H1 (cell line): ENCODE measurements at regions not wholly inside any gene's neighbourhood (a gene's known extent, or its start where the extent isn't known, plus 50 kb on each side); places are given as distances from the start of the nearest gene placed in this dataset.
A peak's percentile ranks its signal among the peaks of the same experiment; 100 is the strongest.

Experiments used
- CTCF ChIA-PET: fragments of 300-600 bp; sonication (Branson Sonifier 250); formaldehyde crosslinking; loops from one replicate; lab custom pipeline; 2021; ENCODE audit not compliant: partially characterized antibody; lab: Charles Lee
- POLR2A ChIA-PET: fragments of 300-600 bp; sonication (Branson Sonifier 250); formaldehyde crosslinking; loops from one replicate; lab custom pipeline; 2021; ENCODE audit warnings: inconsistent platforms; ENCODE audit not compliant: partially characterized antibody; lab: Charles Lee
- DNase-seq, 2 experiments: peaks; one replicate each; pipeline versions ENCODE4 v3.0.0 to v3.0.0-alpha.2; 2010 to 2022; ENCODE audit warnings: low spot score in 2 of 2, low read depth in 1 of 2, mixed read lengths in 1 of 2
- FAIRE-seq: peaks from 2 replicates; lab custom pipeline; 2011; peaks lifted over from hg19 to GRCh38; lab: Jason Lieb, UNC
- H2AFZ ChIP-seq: 2 replicates; pipeline ENCODE4 v1.8.1; 2012; ENCODE audit warnings: low read length, inconsistent platforms
- H2AK5ac ChIP-seq: 2 replicates; pipeline ENCODE4 v1.6.1; 2013; ENCODE audit warnings: low read depth, low read length
- H2BK120ac ChIP-seq: replicated peaks from 2 replicates; pipeline ENCODE3; 2013; ENCODE audit warnings: low read depth, low read length, inconsistent platforms
- H2BK12ac ChIP-seq: 2 replicates; pipeline ENCODE4 v1.6.1; 2013; ENCODE audit warnings: low read depth, low read length
- H2BK15ac ChIP-seq: 2 replicates; pipeline ENCODE4 v1.6.1; 2013; ENCODE audit warnings: low read length
- H2BK20ac ChIP-seq: 2 replicates; pipeline ENCODE4 v1.6.1; 2013; ENCODE audit warnings: low read length
- H2BK5ac ChIP-seq: 2 replicates; pipeline ENCODE4 v1.6.1; 2013; ENCODE audit warnings: low read depth, low read length
- H3K14ac ChIP-seq: 2 replicates; pipeline ENCODE4 v1.6.1; 2013; ENCODE audit warnings: inconsistent platforms; ENCODE audit not compliant: insufficient read length
- H3K18ac ChIP-seq: 2 replicates; pipeline ENCODE4 v1.6.1; 2013; ENCODE audit warnings: low read length; ENCODE audit errors: extremely low read depth
- H3K23ac ChIP-seq: 2 replicates; pipeline ENCODE4 v1.6.1; 2013; ENCODE audit warnings: inconsistent platforms; ENCODE audit not compliant: insufficient read length
- H3K23me2 ChIP-seq: 2 replicates; pipeline ENCODE4 v1.6.1; 2013; ENCODE audit warnings: low read depth, low read length
- H3K27ac ChIP-seq: 2 replicates; pipeline ENCODE4 v1.6.1; 2011; ENCODE audit warnings: low read depth, low read length, inconsistent platforms
- H3K27me3 ChIP-seq, 4 experiments: replicated peaks in 1 of 4; 1 replicate in 1 of 4; 2 replicates in 3 of 4; pipeline versions ENCODE4 v1.6.1 to v1.8.1; 2011 to 2013; ENCODE audit warnings: low read length in 3 of 4, mild to moderate bottlenecking in 3 of 4, inconsistent platforms in 2 of 4, mixed read lengths in 2 of 4, moderate library complexity in 1 of 4; ENCODE audit not compliant: control insufficient read depth in 3 of 4, insufficient read depth in 3 of 4; ENCODE audit errors: extremely low read depth in 1 of 4
- H3K36me3 ChIP-seq, 4 experiments: 2 replicates each; pipeline versions ENCODE4 v1.6.1 to v1.8.1; 2011 to 2013; ENCODE audit warnings: mild to moderate bottlenecking in 4 of 4, low read length in 3 of 4, moderate library complexity in 2 of 4, control low read depth in 1 of 4, inconsistent platforms in 1 of 4; ENCODE audit not compliant: insufficient read depth in 4 of 4, control insufficient read depth in 2 of 4
- H3K4ac ChIP-seq: replicated peaks from 2 replicates; pipeline ENCODE3; 2013; ENCODE audit warnings: low read length, low read depth, mixed read lengths, inconsistent platforms; ENCODE audit not compliant: insufficient read length
- H3K4me1 ChIP-seq, 4 experiments: replicated peaks in 1 of 4; 1 replicate in 1 of 4; 2 replicates in 3 of 4; pipeline versions ENCODE4 v1.6.1 to v1.8.1; 2011 to 2013; ENCODE audit warnings: low read length in 3 of 4, inconsistent platforms in 2 of 4, mixed read lengths in 1 of 4; ENCODE audit not compliant: insufficient read depth in 4 of 4, control insufficient read depth in 3 of 4
- H3K4me2 ChIP-seq, 2 experiments: 2 replicates each; pipeline versions ENCODE4 v1.6.1 to v1.8.1; 2011 to 2013; ENCODE audit warnings: low read depth in 2 of 2, low read length in 2 of 2, control low read depth in 1 of 2, inconsistent platforms in 1 of 2, mild to moderate bottlenecking in 1 of 2; ENCODE audit not compliant: insufficient read depth in 1 of 2
- H3K4me3 ChIP-seq, 4 experiments: fragments of 200-600, 300-600 bp in 1 of 4; sonication (generic), shearing (Covaris generic), sonication (Bioruptor Twin) in 1 of 4; 2 replicates each; pipeline versions ENCODE4 v1.5.1 to v1.8.1; 2011 to 2016; ENCODE audit warnings: low read length in 4 of 4, low read depth in 3 of 4, control low read depth in 2 of 4, inconsistent platforms in 2 of 4, mild to moderate bottlenecking in 2 of 4, mixed read lengths in 1 of 4, moderate library complexity in 1 of 4; ENCODE audit not compliant: insufficient read depth in 2 of 4; ENCODE audit errors: extremely low read depth in 1 of 4
- H3K56ac ChIP-seq: replicated peaks from 2 replicates; pipeline ENCODE3; 2013; ENCODE audit warnings: low read depth, mild to moderate bottlenecking, mixed read lengths, low read length, inconsistent platforms; ENCODE audit not compliant: insufficient read length
- H3K79me1 ChIP-seq: 2 replicates; pipeline ENCODE4 v1.6.1; 2013; ENCODE audit warnings: low read depth, low read length, control low read depth
- H3K79me2 ChIP-seq, 2 experiments: 2 replicates each; pipeline versions ENCODE4 v1.6.1 to v1.8.1; 2012 to 2013; ENCODE audit warnings: low read length in 2 of 2, mild to moderate bottlenecking in 2 of 2, inconsistent platforms in 1 of 2; ENCODE audit not compliant: insufficient read depth in 2 of 2, control insufficient read depth in 1 of 2
- H3K9ac ChIP-seq, 4 experiments: replicated peaks in 1 of 4; 1 replicate in 1 of 4; 2 replicates in 3 of 4; pipeline versions ENCODE4 v1.6.1 to v1.8.1; 2011 to 2013; ENCODE audit warnings: low read depth in 3 of 4, low read length in 3 of 4, control low read depth in 2 of 4, mild to moderate bottlenecking in 2 of 4, moderate library complexity in 2 of 4, inconsistent platforms in 1 of 4; ENCODE audit errors: extremely low read depth in 1 of 4
- H3K9me3 ChIP-seq, 2 experiments: 2 replicates each; pipeline versions ENCODE4 v1.6.1 to v1.8.1; 2012 to 2013; ENCODE audit warnings: mild to moderate bottlenecking in 2 of 2, moderate library complexity in 2 of 2, control low read depth in 1 of 2, inconsistent platforms in 1 of 2, low read depth in 1 of 2, low read length in 1 of 2, mixed read lengths in 1 of 2; ENCODE audit not compliant: insufficient read depth in 2 of 2
- H4K20me1 ChIP-seq, 2 experiments: replicated peaks in 1 of 2; 2 replicates each; pipeline versions ENCODE3 to v1.8.1; 2011 to 2013; ENCODE audit warnings: inconsistent platforms in 2 of 2, low read length in 2 of 2, mild to moderate bottlenecking in 1 of 2; ENCODE audit not compliant: insufficient read depth in 2 of 2, control insufficient read depth in 1 of 2
- H4K5ac ChIP-seq: 2 replicates; pipeline ENCODE4 v1.6.1; 2013; ENCODE audit warnings: low read length, low read depth, mixed read lengths, inconsistent platforms; ENCODE audit not compliant: insufficient read length
- H4K8ac ChIP-seq: 2 replicates; pipeline ENCODE4 v1.8.0; 2013; ENCODE audit warnings: mild to moderate bottlenecking, moderate library complexity, low read length, inconsistent platforms; ENCODE audit not compliant: insufficient read depth; ENCODE audit errors: extremely low read depth
- H4K91ac ChIP-seq: replicated peaks from 2 replicates; pipeline ENCODE3; 2013; ENCODE audit warnings: low read length, mixed read lengths, inconsistent platforms; ENCODE audit not compliant: insufficient read length
- ASH2L ChIP-seq: fragments of 200-600, 300-600 bp; sonication (generic); IDR thresholded peaks from one replicate; pipeline ENCODE4 v1.7.1; 2017; ENCODE audit warnings: low read length
- BACH1 ChIP-seq: IDR thresholded peaks from 2 replicates; pipeline ENCODE4 v1.6.1; 2012; ENCODE audit warnings: low read length, improper control_type of control experiment
- NRF1 ChIP-seq: IDR thresholded peaks from 2 replicates; pipeline ENCODE4 v1.6.1; 2011; ENCODE audit warnings: mild to moderate bottlenecking, low read depth, low read length, improper control_type of control experiment
- RAD21 ChIP-seq, 2 experiments: IDR thresholded peaks in 1 of 2; conservative IDR thresholded peaks in 1 of 2; 2 replicates each; pipeline ENCODE4 v1.6.1; 2011; ENCODE audit warnings: low read depth in 2 of 2, low read length in 2 of 2, improper control_type of control experiment in 1 of 2, inconsistent platforms in 1 of 2, mild to moderate bottlenecking in 1 of 2, moderate library complexity in 1 of 2
- RBBP5 ChIP-seq: IDR thresholded peaks from 2 replicates; pipeline ENCODE4 v1.7.1; 2012; ENCODE audit warnings: low read depth, mild to moderate bottlenecking, inconsistent platforms, low read length, moderate library complexity, borderline replicate concordance
- SUZ12 ChIP-seq: fragments of 200-600 bp; sonication (generic); IDR thresholded peaks from 2 replicates; pipeline ENCODE4 v1.6.1; 2012; ENCODE audit warnings: mild to moderate bottlenecking, inconsistent platforms, low read length, moderate library complexity, mixed read lengths
- TAF1 ChIP-seq: IDR thresholded peaks from 2 replicates; pipeline ENCODE4 v1.6.1; 2011; ENCODE audit warnings: mild to moderate bottlenecking, low read depth, low read length
- TAF7 ChIP-seq: optimal IDR thresholded peaks from 2 replicates; pipeline ENCODE3; 2011; ENCODE audit warnings: low read depth, mild to moderate bottlenecking, inconsistent platforms, low read length, moderate library complexity, borderline replicate concordance
- WGBS, 2 experiments: shearing (Covaris generic) in 1 of 2; methylation state at CpG; one replicate each; pipeline versions ENCODE4 v1.1.6 to v1.1.7; 2013 to 2015; ENCODE audit warnings: low lambda C conversion rate in 2 of 2, mixed read lengths in 2 of 2, inconsistent platforms in 1 of 2, low coverage in 1 of 2, missing lambda C conversion rate in 1 of 2; ENCODE audit not compliant: insufficient replicate concordance in 2 of 2, insufficient coverage in 1 of 2, insufficient read length in 1 of 2; ENCODE audit errors: extremely low coverage in 1 of 2, missing lambda C conversion rate in 1 of 2; 5-methylcytosine and 5-hydroxymethylcytosine counted together
- TF ChIP-seq, protein P1 (sequence below): IDR thresholded peaks from 2 replicates; pipeline ENCODE4 v1.6.1; 2011; ENCODE audit warnings: low read length, improper control_type of control experiment

DNA sequence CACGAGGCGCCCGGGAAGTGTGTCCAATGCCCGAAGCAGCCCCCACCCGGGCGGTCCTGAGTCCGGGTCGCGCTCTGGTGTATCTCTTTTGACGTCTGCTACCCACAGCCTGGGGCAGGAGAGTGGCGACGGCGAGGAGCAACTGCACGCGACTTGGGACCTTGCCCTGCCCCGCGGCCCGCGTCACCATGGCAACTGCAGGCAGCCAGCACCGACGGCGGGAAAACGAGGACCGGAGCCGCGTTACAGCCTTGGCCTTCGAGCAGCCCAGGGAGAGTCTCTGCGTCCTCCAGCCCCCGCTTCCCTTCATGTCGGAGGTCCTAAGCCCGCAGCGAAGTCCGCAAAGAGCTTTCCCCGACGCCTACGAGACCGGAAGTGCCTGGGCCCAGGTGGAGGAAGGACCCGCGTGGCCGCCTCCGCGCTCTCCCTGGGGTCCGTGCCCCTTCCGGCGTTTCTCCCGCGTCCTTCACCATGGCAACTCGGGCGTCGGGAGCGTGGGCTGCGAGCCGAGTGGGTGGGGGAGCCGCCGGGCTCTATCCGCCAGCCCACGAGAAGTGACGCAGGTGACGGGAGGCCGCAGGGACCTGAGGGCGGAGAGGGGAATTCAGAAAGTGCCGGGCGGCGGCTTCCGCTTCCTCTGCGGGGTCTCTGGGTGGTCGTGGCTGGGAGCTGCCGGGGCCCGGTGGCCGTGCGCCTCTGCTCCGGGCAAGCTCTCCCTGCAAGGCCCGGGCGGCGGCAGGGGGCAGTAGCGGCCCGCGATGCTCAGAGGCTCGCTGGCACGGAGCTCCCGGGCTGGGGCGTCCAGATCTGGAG lies 88.6 kb upstream of the TGM3 start:
- H4K91ac ChIP-seq = peak overlapping the region; percentile 37
- no peaks in the 10 kb centered on the region for H3K79me2 ChIP-seq
- H3K4me3 ChIP-seq = peak overlapping the region; percentile 35 to 71 (median 68)
- H3K9me3 ChIP-seq = no peaks in the 10 kb centered on the region
- H2AK5ac ChIP-seq = no peak overlapping the region
- no peaks in the 10 kb centered on the region for H3K79me1 ChIP-seq
- peak overlapping the region in 2 of 4 experiments; percentile 35 to 52; a peak in 4 of 7 replicates for H3K9ac ChIP-seq
- no peak overlapping the region for H3K4ac ChIP-seq
- 8% methylated on average over 58 of the region's 82 CpGs; no CpG with 5 or more reads in 1 of the 2 experiments for WGBS, 2 experiments
- peak overlapping the region; percentile 70 for H3K56ac ChIP-seq
- peak overlapping the region; percentile 64; the same call in 1 of the 2 replicates for H2AFZ ChIP-seq
- H3K14ac ChIP-seq = no peak overlapping the region
- no peaks in the 10 kb centered on the region for H3K36me3 ChIP-seq
- no peaks in the 10 kb centered on the region; a peak in 2 of 7 replicates for H3K4me1 ChIP-seq
- H3K18ac ChIP-seq = peak overlapping the region; percentile 95
- H3K27me3 ChIP-seq = peaks cover 0 to 5% (median 3%) of the 10 kb centered on the region in 4 experiments; a peak in 4 of 7 replicates
- peak overlapping the region; percentile 40 for H4K5ac ChIP-seq
- no peak overlapping the region for H3K27ac ChIP-seq
- no peaks in the 10 kb centered on the region for H4K20me1 ChIP-seq
- FAIRE-seq (no peak), DNase-seq (peak; percentile 39 to 91)
- CTCF ChIA-PET = interaction anchor here (0.6 to 3.6 kb wide), 49 partner anchors 8 to 271 kb away, joined by 3 to 31 read pairs (median 4); partner anchors contain the start of gene TGM6
- H2BK15ac ChIP-seq = 0 out of 2 replicates have a peak overlapping the region, but pooled peaks have one; percentile 29
- H2BK5ac ChIP-seq = no peak overlapping the region
- H2BK20ac ChIP-seq = no peak overlapping the region
- H4K8ac ChIP-seq = peak overlapping the region; percentile 85
- peak overlapping the region; percentile 52 to 77 for H3K4me2 ChIP-seq
- H2BK120ac ChIP-seq = no peak overlapping the region
- peaks cover 10% of the 10 kb centered on the region; the same call in 1 of the 2 replicates for H3K23me2 ChIP-seq
- POLR2A ChIA-PET = interaction anchor here (0.9 to 2.6 kb wide), 5 partner anchors 10 to 146 kb away, joined by 3 to 6 read pairs (median 4); no protein-coding TSS in a partner anchor
- peak overlapping the region; percentile 60; the same call in 1 of the 2 replicates for H2BK12ac ChIP-seq
- no peak overlapping the region for H3K23ac ChIP-seq
- TF ChIP-seq TAF1 = no peak; the same call in 1 of the 2 replicates
- no peak for TF ChIP-seq NRF1
- peak; percentile 90 to 93 for TF ChIP-seq RAD21 (IDR thresholded peaks at IDR 0.05 in 1 of 2, conservative IDR thresholded peaks at IDR 0.05 in 1 of 2; ENCODE audit: low read depth in 2 of 2, low read length in 2 of 2)
- TF ChIP-seq BACH1 = 0 out of 2 replicates have a peak, but pooled peaks have one; percentile 20
- no peak for TF ChIP-seq TAF7
- peak; percentile 85 for TF ChIP-seq RBBP5
- TF ChIP-seq SUZ12 = 0 out of 2 replicates have a peak, but pooled peaks have one; percentile 28
- TF ChIP-seq, protein P1, sequence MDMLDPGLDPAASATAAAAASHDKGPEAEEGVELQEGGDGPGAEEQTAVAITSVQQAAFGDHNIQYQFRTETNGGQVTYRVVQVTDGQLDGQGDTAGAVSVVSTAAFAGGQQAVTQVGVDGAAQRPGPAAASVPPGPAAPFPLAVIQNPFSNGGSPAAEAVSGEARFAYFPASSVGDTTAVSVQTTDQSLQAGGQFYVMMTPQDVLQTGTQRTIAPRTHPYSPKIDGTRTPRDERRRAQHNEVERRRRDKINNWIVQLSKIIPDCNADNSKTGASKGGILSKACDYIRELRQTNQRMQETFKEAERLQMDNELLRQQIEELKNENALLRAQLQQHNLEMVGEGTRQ = no peak
- TF ChIP-seq ASH2L = peak; percentile 66
